ENCODE measurements at regions not wholly inside any gene's neighbourhood (a gene's known extent, or its start where the extent isn't known, plus 50 kb on each side); places are given as distances from the start of the nearest gene placed in this dataset.

- no peak for TF ChIP-seq CTCF (conservative IDR thresholded peaks at IDR 0.05 in 1 of 2, IDR thresholded peaks at IDR 0.05 in 1 of 2; ENCODE audit: low read depth in 1 of 2, low read length in 2 of 2)
- no peak for TF ChIP-seq EZH2 (IDR thresholded peaks at IDR 0.05; ENCODE audit: low read length, missing control alignments)
These were observed 207.4 kb upstream of the HDAC4 start for GRCh38 chr2:239608260-239608659.
